ENCODE measurements at regions not wholly inside any gene's neighbourhood (a gene's known extent, or its start where the extent isn't known, plus 50 kb on each side); places are given as distances from the start of the nearest gene placed in this dataset.

DNA sequence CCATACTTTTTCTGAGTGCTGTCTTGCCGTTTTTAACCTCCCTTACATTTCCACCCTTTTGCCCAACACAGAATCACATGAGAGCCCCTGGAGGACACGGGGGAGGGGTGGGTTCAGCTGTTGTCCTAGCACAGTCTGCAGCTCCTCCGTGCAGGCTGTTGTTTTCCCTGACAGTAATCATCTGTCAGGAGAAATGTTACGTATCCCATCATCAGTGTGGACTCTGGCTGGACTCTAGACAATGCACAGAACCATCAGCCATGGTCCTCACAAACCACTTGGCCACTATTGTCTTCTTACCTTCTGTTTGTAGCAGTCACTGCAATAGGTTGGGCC lies 92.1 kb downstream of the RIN2 start:
- TF ChIP-seq, protein P1, sequence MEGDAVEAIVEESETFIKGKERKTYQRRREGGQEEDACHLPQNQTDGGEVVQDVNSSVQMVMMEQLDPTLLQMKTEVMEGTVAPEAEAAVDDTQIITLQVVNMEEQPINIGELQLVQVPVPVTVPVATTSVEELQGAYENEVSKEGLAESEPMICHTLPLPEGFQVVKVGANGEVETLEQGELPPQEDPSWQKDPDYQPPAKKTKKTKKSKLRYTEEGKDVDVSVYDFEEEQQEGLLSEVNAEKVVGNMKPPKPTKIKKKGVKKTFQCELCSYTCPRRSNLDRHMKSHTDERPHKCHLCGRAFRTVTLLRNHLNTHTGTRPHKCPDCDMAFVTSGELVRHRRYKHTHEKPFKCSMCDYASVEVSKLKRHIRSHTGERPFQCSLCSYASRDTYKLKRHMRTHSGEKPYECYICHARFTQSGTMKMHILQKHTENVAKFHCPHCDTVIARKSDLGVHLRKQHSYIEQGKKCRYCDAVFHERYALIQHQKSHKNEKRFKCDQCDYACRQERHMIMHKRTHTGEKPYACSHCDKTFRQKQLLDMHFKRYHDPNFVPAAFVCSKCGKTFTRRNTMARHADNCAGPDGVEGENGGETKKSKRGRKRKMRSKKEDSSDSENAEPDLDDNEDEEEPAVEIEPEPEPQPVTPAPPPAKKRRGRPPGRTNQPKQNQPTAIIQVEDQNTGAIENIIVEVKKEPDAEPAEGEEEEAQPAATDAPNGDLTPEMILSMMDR (IDR thresholded peaks at IDR 0.05; ENCODE audit: low read depth, low read length): no peak
- no peak for TF ChIP-seq POLR2A (IDR thresholded peaks at IDR 0.05; ENCODE audit: extremely low read depth, insufficient read length)
